Lower leg skin (tissue), 4 donors: ENCODE measurements at regions not wholly inside any gene's neighbourhood (a gene's known extent, or its start where the extent isn't known, plus 50 kb on each side); places are given as distances from the start of the nearest gene placed in this dataset.
"Not testable (repeated sequence)": the region's sequence is repeated elsewhere in the genome, so short reads cannot be mapped to it uniquely, and the experiment has no call there.

Experiments used
- DNase-seq, 2 donors: peaks; one replicate each; pipeline ENCODE4 v3.0.0-alpha.2; 2019; ENCODE audit warnings: low spot score in 2 of 2
- H3K4me3 ChIP-seq: fragments of 200-600 bp; sonication (generic); 2 replicates; pipeline ENCODE4 v1.5.1; 2017; ENCODE audit warnings: mild to moderate bottlenecking, low read depth; ENCODE audit not compliant: poor library complexity, severe bottlenecking
- CTCF ChIP-seq, 3 donors: fragments of 450-650 bp; IDR thresholded peaks; one replicate each; pipeline ENCODE4 v1.5.1; 2016; ENCODE audit warnings: antibody characterized with exemption in 3 of 3, mild to moderate bottlenecking in 3 of 3, moderate library complexity in 2 of 3
- POLR2A ChIP-seq, 2 donors: fragments of 450-650 bp; IDR thresholded peaks; one replicate each; pipeline ENCODE4 v1.6.1; 2016 to 2017; ENCODE audit warnings: antibody characterized with exemption in 2 of 2, mild to moderate bottlenecking in 1 of 2, moderate library complexity in 1 of 2
- WGBS, 2 donors: methylation state at CpG; one replicate each; pipeline ENCODE4 v1.1.5; 2018; 5-methylcytosine and 5-hydroxymethylcytosine counted together
- intact Hi-C: fragments of 100-400 bp; cut with DNase I; formaldehyde crosslinking; loops from one replicate; pipeline ENCODE4 v1.15.0; 2023; ENCODE audit warnings: low total_unique reads

GRCh38 chr15:62902821-62903220 is 139.7 kb upstream of the TPM1 start:
- DNase-seq: no peak
- intact Hi-C loops: no loop called here
- TF ChIP-seq POLR2A (IDR thresholded peaks at IDR 0.05) (no peak), CTCF (IDR thresholded peaks at IDR 0.05) (no peak)
- H3K4me3 ChIP-seq: no peak overlapping the region
- WGBS, 2 donors: 91 to 93% methylated on average over 4 of the region's 4 CpGs

- WGBS, 2 donors: 85 to 100% methylated on average over 2 of the region's 2 CpGs
- intact Hi-C loops: no loop called here
- DNase-seq: no peak
- TF ChIP-seq POLR2A (IDR thresholded peaks at IDR 0.05) (no peak), CTCF (IDR thresholded peaks at IDR 0.05) (no peak)
- no peak overlapping the region for H3K4me3 ChIP-seq
Measured at GRCh38 chr15:62903437-62903836, 139.1 kb upstream of the TPM1 start.

GRCh38 chr15:62904041-62904910 is 138.3 kb upstream of the TPM1 start:
- DNase-seq: no peak
- WGBS, 2 donors: 86 to 95% methylated on average over 8 of the region's 8 CpGs
- no peak overlapping the region for H3K4me3 ChIP-seq
- intact Hi-C loops: no loop called here
- no peak for TF ChIP-seq CTCF (IDR thresholded peaks at IDR 0.05)
- TF ChIP-seq POLR2A (IDR thresholded peaks at IDR 0.05): no peak

GRCh38 chr15:62906627-62907026 is 135.9 kb upstream of the TPM1 start:
- no peak overlapping the region for H3K4me3 ChIP-seq
- intact Hi-C loops: no loop called here
- no peak for DNase-seq
- TF ChIP-seq POLR2A (IDR thresholded peaks at IDR 0.05) (no peak), CTCF (IDR thresholded peaks at IDR 0.05) (no peak)
- 81 to 92% methylated on average over 6 of the region's 6 CpGs for WGBS, 2 donors

GRCh38 chr15:62907275-62907674 is 135.3 kb upstream of the TPM1 start:
- intact Hi-C loops: no loop called here
- H3K4me3 ChIP-seq: no peak overlapping the region
- no peak for DNase-seq
- 57 to 59% methylated on average over 8 of the region's 8 CpGs for WGBS, 2 donors
- no peak for TF ChIP-seq POLR2A (IDR thresholded peaks at IDR 0.05)
- TF ChIP-seq CTCF (IDR thresholded peaks at IDR 0.05): no peak

GRCh38 chr15:62908341-62908740 is 134.2 kb upstream of the TPM1 start:
- WGBS, 2 donors: 80 to 88% methylated on average over 5 of the region's 5 CpGs
- DNase-seq, H3K4me3 ChIP-seq, intact Hi-C loops: not testable (repeated sequence)
